ENCODE measurements at regions not wholly inside any gene's neighbourhood (a gene's known extent, or its start where the extent isn't known, plus 50 kb on each side); places are given as distances from the start of the nearest gene placed in this dataset.

GRCh38 chr6:55696501-55696900 is 117.5 kb upstream of the HMGCLL1 start:
- no peak overlapping the region for H2AFZ ChIP-seq (ENCODE audit: control insufficient read depth, low read depth, low read length)
- ChIA-PET RAD21 (ENCODE audit: unreplicated experiment) (no interaction called here), POLR2A (no interaction called here), SMC1A (ENCODE audit: uncharacterized antibody, unreplicated experiment) (no interaction called here), CTCF (no interaction called here)
- no peak for FAIRE-seq
- no TSS peak for BruUV-seq (replicated peaks)
- H3K4me1 ChIP-seq (ENCODE audit: control insufficient read depth, insufficient read depth, low read length): no peaks in the 10 kb centered on the region
- H3K9ac ChIP-seq (ENCODE audit: control insufficient read depth, insufficient read depth, low read length): no peak overlapping the region
- H3K4me3 ChIP-seq: no peak overlapping the region
- H3K4me2 ChIP-seq (ENCODE audit: control insufficient read depth, insufficient read depth): no peak overlapping the region
- intact Hi-C loops (cut with micrococcal nuclease; ENCODE audit: unreplicated experiment): no loop called here
- H3K79me2 ChIP-seq (ENCODE audit: control insufficient read depth, insufficient read depth, low read length): no peaks in the 10 kb centered on the region
- WGBS (ENCODE audit: insufficient coverage, insufficient replicate concordance, low lambda C conversion rate, missing lambda C conversion rate): 21% methylated on average over 2 of the region's 2 CpGs
- no peaks in the 10 kb centered on the region for H4K20me1 ChIP-seq (ENCODE audit: control insufficient read depth, insufficient read depth)
- H3K27ac ChIP-seq (ENCODE audit: control insufficient read depth, insufficient read depth): no peak overlapping the region
- no peak for ATAC-seq
- DNase-seq (ENCODE audit: low read depth, low spot score): no peak
- no peaks in the 10 kb centered on the region for H3K27me3 ChIP-seq (replicated peaks in 1 of 2; ENCODE audit: control insufficient read depth in 2 of 2, insufficient read depth in 2 of 2, low read length in 1 of 2)
- in situ Hi-C loops (cut with MboI): no loop called here
- no peaks in the 10 kb centered on the region for H3K9me3 ChIP-seq (replicated peaks; ENCODE audit: control insufficient read depth, insufficient read depth, low read length)
- H3K36me3 ChIP-seq (ENCODE audit: control insufficient read depth in 2 of 2, insufficient read depth in 2 of 2, low read length in 1 of 2): no peaks in the 10 kb centered on the region
- TF ChIP-seq ZNF207 (IDR thresholded peaks at IDR 0.05; ENCODE audit: borderline replicate concordance) (no peak), POU2F2 (IDR thresholded peaks at IDR 0.05; ENCODE audit: borderline replicate concordance, low read depth, low read length) (no peak), REST (IDR thresholded peaks at IDR 0.05; ENCODE audit: low read depth, low read length) (no peak), STAT1 (conservative IDR thresholded peaks at IDR 0.05) (no peak), ZNF687 (IDR thresholded peaks at IDR 0.05) (no peak), SP1 (IDR thresholded peaks at IDR 0.05; ENCODE audit: low read depth, low read length) (no peak), NR2C1 (IDR thresholded peaks at IDR 0.05) (no peak), EZH2 (IDR thresholded peaks at IDR 0.05; ENCODE audit: borderline replicate concordance, control insufficient read depth, low read depth, low read length) (no peak), GATAD2B (conservative IDR thresholded peaks at IDR 0.05; ENCODE audit: low read depth) (no peak), ZZZ3 (IDR thresholded peaks at IDR 0.05; ENCODE audit: control insufficient read depth, insufficient read length, low read depth) (no peak), E2F4 (IDR thresholded peaks at IDR 0.05; ENCODE audit: low read depth, low read length) (no peak), PBX3 (IDR thresholded peaks at IDR 0.05; ENCODE audit: insufficient replicate concordance, low read depth, low read length) (no peak)

Measured in GM12878 (cell line).